GM23338 (cell line): ENCODE measurements at regions not wholly inside any gene's neighbourhood (a gene's known extent, or its start where the extent isn't known, plus 50 kb on each side); places are given as distances from the start of the nearest gene placed in this dataset.

Experiments used
- ATAC-seq: fragments of 200-7000 bp; cut with Tn5 transposase; 3 replicates; pipeline ENCODE4 v1.9.1; 2020
- DNase-seq: peaks from one replicate; pipeline ENCODE4 v3.0.0-alpha.2; 2015; ENCODE audit warnings: low spot score
- H2AFZ ChIP-seq: fragments of 200-600 bp; sonication (generic); 2 replicates; pipeline ENCODE4 v1.8.0; 2016; ENCODE audit warnings: antibody characterized with exemption, mild to moderate bottlenecking, moderate library complexity
- H3F3A ChIP-seq: fragments of 200-600 bp; sonication (generic); replicated peaks from 2 replicates; pipeline ENCODE4 v1.8.0; 2017; ENCODE audit warnings: antibody characterized with exemption, mixed run types, low read depth
- H3K27ac ChIP-seq: fragments of 200-600 bp; sonication (generic); 2 replicates; pipeline ENCODE4 v1.6.1; 2016; ENCODE audit warnings: low read depth
- H3K27me3 ChIP-seq: fragments of 200-600 bp; sonication (generic); 2 replicates; pipeline ENCODE4 v1.8.0; 2016; ENCODE audit warnings: mild to moderate bottlenecking, mixed run types, moderate library complexity; ENCODE audit not compliant: insufficient read depth
- H3K36me3 ChIP-seq: fragments of 200-600 bp; sonication (generic); 2 replicates; pipeline ENCODE4 v1.8.0; 2016; ENCODE audit warnings: mild to moderate bottlenecking; ENCODE audit not compliant: insufficient read depth
- H3K4me1 ChIP-seq: fragments of 200-600 bp; sonication (generic); 2 replicates; pipeline ENCODE4 v1.8.0; 2016; ENCODE audit warnings: mild to moderate bottlenecking, moderate library complexity; ENCODE audit not compliant: insufficient read depth
- H3K4me2 ChIP-seq: fragments of 200-600 bp; sonication (generic); 2 replicates; pipeline ENCODE4 v1.7.1; 2017; ENCODE audit warnings: mixed run types
- H3K4me3 ChIP-seq: fragments of 200-600 bp; sonication (generic); 2 replicates; pipeline ENCODE4 v1.6.1; 2016; ENCODE audit warnings: mixed run types
- H3K79me2 ChIP-seq: fragments of 200-600 bp; sonication (generic); replicated peaks from 2 replicates; pipeline ENCODE4 v1.8.0; 2017; ENCODE audit warnings: mild to moderate bottlenecking; ENCODE audit not compliant: insufficient read depth
- H3K9me2 ChIP-seq: fragments of 200-600 bp; sonication (generic); 2 replicates; pipeline ENCODE4 v1.8.0; 2017; ENCODE audit not compliant: insufficient read depth
- H4K20me1 ChIP-seq: fragments of 200-600 bp; sonication (generic); replicated peaks from 2 replicates; pipeline ENCODE4 v1.8.0; 2017; ENCODE audit warnings: mild to moderate bottlenecking; ENCODE audit not compliant: insufficient read depth
- H3K27ac Mint-ChIP-seq: 2 replicates; pipeline ENCODE4 v1.8.0; 2020; ENCODE audit warnings: inconsistent platforms, mild to moderate bottlenecking, moderate library complexity, mixed read lengths
- H3K27me3 Mint-ChIP-seq: 3 replicates; pipeline ENCODE4 v1.8.0; 2022; ENCODE audit warnings: low read depth, mild to moderate bottlenecking, moderate library complexity, mixed read lengths, inconsistent platforms; ENCODE audit not compliant: insufficient read depth, poor library complexity
- H3K36me3 Mint-ChIP-seq: 3 replicates; pipeline ENCODE4 v1.8.0; 2021; ENCODE audit warnings: low read depth, mild to moderate bottlenecking, inconsistent platforms, moderate library complexity, mixed read lengths
- H3K4me1 Mint-ChIP-seq: 3 replicates; pipeline ENCODE4 v1.8.0; 2020; ENCODE audit warnings: mild to moderate bottlenecking, inconsistent platforms, mixed read lengths
- H3K4me3 Mint-ChIP-seq: 3 replicates; pipeline ENCODE4 v1.8.0; 2021; ENCODE audit warnings: moderate library complexity, mild to moderate bottlenecking, inconsistent platforms, mixed read lengths
- H3K9me3 Mint-ChIP-seq: 3 replicates; pipeline ENCODE4 v1.8.0; 2020; ENCODE audit warnings: moderate library complexity, mild to moderate bottlenecking, inconsistent platforms, mixed read lengths
- CREB1 ChIP-seq: fragments of 250-450 bp; sonication (Bioruptor Pico); IDR thresholded peaks from 2 replicates; pipeline ENCODE4 v1.5.0; 2020; ENCODE audit warnings: low read depth, mild to moderate bottlenecking, moderate library complexity
- EZH2 ChIP-seq: fragments of 200-600 bp; sonication (generic); IDR thresholded peaks from one replicate; pipeline ENCODE4 v1.8.0; 2017; ENCODE audit warnings: antibody characterized with exemption, mild to moderate bottlenecking, low read depth; ENCODE audit not compliant: unreplicated experiment
- EZH2phosphoT487 ChIP-seq: fragments of 200-600 bp; sonication (generic); IDR thresholded peaks from one replicate; pipeline ENCODE4 v1.8.1; 2018; ENCODE audit warnings: antibody characterized with exemption; ENCODE audit not compliant: unreplicated experiment
- JUNB ChIP-seq: IDR thresholded peaks from one replicate; pipeline ENCODE4 v1.6.1; 2016; ENCODE audit warnings: antibody characterized with exemption; ENCODE audit not compliant: unreplicated experiment
- NANOG ChIP-seq: IDR thresholded peaks from 2 replicates; pipeline ENCODE4 v1.6.1; 2016; ENCODE audit warnings: antibody characterized with exemption, borderline replicate concordance
- POLR2AphosphoS5 ChIP-seq: IDR thresholded peaks from 2 replicates; pipeline ENCODE4 v1.6.1; 2016; ENCODE audit warnings: antibody characterized with exemption, low read depth
- STAT1 ChIP-seq: IDR thresholded peaks from one replicate; pipeline ENCODE4 v1.6.1; 2016; ENCODE audit warnings: antibody characterized with exemption; ENCODE audit not compliant: unreplicated experiment
- ZNF114 ChIP-seq: fragments of 250-450 bp; sonication (Bioruptor Pico); IDR thresholded peaks from 2 replicates; pipeline ENCODE4 v1.5.0; 2020; ENCODE audit warnings: mild to moderate bottlenecking, moderate library complexity
- ZNF331 ChIP-seq: fragments of 250-450 bp; sonication (Bioruptor Pico); IDR thresholded peaks from 2 replicates; pipeline ENCODE4 v1.5.0; 2020; ENCODE audit warnings: low read depth, mild to moderate bottlenecking, moderate library complexity
- TF ChIP-seq, protein P1 (sequence below): IDR thresholded peaks from 2 replicates; pipeline ENCODE4 v1.6.1; 2016; ENCODE audit warnings: antibody characterized with exemption
- TF ChIP-seq, protein P2 (sequence below), 2 experiments: fragments of 200-600 bp in 1 of 2; sonication (generic) in 1 of 2; conservative IDR thresholded peaks; 2 replicates each; pipeline versions ENCODE4 v1.5.1 to v1.6.1; 2016 to 2017; ENCODE audit warnings: antibody characterized with exemption in 2 of 2, low read depth in 2 of 2, mild to moderate bottlenecking in 2 of 2, moderate library complexity in 1 of 2
- TF ChIP-seq, protein P3 (sequence below): fragments of 250-450 bp; sonication (Bioruptor Pico); IDR thresholded peaks from 2 replicates; pipeline ENCODE4 v1.5.0; 2020; ENCODE audit warnings: mild to moderate bottlenecking, moderate library complexity
- TF ChIP-seq, protein P4 (sequence below): IDR thresholded peaks from one replicate; pipeline ENCODE4 v1.6.1; 2018; ENCODE audit warnings: antibody characterized with exemption; ENCODE audit not compliant: unreplicated experiment

DNA sequence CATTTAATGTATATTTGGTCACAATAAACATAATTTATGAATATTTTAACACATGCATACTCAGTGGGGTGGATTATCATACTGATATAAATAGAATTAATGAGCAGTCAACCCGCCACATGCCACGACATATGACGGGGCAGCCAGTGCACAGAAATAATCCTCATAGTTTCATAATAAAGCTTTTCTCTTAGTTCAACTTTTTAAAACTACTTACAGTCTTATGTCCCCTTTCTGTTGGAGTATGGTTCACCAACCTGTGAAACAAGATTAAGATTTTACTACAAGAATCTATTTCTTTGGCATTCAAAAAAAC lies 75.6 kb upstream of the ETAA1 start:
- no peaks in the 10 kb centered on the region for H3K9me3 Mint-ChIP-seq
- Histone ChIP-seq H3K9me2 (no peaks in the 10 kb centered on the region), H3K4me3 (no peak overlapping the region), H3K27ac (peak overlapping the region; percentile 0; the same call in 1 of the 2 replicates), H3K27me3 (no peaks in the 10 kb centered on the region), H2AFZ (no peak overlapping the region), H4K20me1 (no peaks in the 10 kb centered on the region), H3K4me1 (peaks cover 72% of the 10 kb centered on the region), H3K79me2 (no peaks in the 10 kb centered on the region), H3F3A (no peaks in the 10 kb centered on the region), H3K36me3 (no peaks in the 10 kb centered on the region), H3K4me2 (peak overlapping the region; percentile 58)
- H3K4me3 Mint-ChIP-seq = peak overlapping the region; percentile 26; the same call in 1 of the 3 replicates
- DNase-seq (no peak), ATAC-seq (no peak)
- H3K27ac Mint-ChIP-seq = peak overlapping the region; percentile 78
- H3K27me3 Mint-ChIP-seq = no peaks in the 10 kb centered on the region
- TF ChIP-seq EZH2 (no peak), CREB1 (no peak), ZNF114 (CRISPR knock-in tag) (no peak), ZNF331 (CRISPR knock-in tag) (no peak), EZH2phosphoT487 (no peak), JUNB (no peak), POLR2AphosphoS5 (no peak), STAT1 (no peak), NANOG (no peak)
- TF ChIP-seq, protein P1, sequence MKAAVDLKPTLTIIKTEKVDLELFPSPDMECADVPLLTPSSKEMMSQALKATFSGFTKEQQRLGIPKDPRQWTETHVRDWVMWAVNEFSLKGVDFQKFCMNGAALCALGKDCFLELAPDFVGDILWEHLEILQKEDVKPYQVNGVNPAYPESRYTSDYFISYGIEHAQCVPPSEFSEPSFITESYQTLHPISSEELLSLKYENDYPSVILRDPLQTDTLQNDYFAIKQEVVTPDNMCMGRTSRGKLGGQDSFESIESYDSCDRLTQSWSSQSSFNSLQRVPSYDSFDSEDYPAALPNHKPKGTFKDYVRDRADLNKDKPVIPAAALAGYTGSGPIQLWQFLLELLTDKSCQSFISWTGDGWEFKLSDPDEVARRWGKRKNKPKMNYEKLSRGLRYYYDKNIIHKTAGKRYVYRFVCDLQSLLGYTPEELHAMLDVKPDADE = no peak
- TF ChIP-seq, protein P2, sequence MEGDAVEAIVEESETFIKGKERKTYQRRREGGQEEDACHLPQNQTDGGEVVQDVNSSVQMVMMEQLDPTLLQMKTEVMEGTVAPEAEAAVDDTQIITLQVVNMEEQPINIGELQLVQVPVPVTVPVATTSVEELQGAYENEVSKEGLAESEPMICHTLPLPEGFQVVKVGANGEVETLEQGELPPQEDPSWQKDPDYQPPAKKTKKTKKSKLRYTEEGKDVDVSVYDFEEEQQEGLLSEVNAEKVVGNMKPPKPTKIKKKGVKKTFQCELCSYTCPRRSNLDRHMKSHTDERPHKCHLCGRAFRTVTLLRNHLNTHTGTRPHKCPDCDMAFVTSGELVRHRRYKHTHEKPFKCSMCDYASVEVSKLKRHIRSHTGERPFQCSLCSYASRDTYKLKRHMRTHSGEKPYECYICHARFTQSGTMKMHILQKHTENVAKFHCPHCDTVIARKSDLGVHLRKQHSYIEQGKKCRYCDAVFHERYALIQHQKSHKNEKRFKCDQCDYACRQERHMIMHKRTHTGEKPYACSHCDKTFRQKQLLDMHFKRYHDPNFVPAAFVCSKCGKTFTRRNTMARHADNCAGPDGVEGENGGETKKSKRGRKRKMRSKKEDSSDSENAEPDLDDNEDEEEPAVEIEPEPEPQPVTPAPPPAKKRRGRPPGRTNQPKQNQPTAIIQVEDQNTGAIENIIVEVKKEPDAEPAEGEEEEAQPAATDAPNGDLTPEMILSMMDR (conservative IDR thresholded peaks at IDR 0.05; ENCODE audit: low read depth in 2 of 2) = no peak
- TF ChIP-seq, protein P3, sequence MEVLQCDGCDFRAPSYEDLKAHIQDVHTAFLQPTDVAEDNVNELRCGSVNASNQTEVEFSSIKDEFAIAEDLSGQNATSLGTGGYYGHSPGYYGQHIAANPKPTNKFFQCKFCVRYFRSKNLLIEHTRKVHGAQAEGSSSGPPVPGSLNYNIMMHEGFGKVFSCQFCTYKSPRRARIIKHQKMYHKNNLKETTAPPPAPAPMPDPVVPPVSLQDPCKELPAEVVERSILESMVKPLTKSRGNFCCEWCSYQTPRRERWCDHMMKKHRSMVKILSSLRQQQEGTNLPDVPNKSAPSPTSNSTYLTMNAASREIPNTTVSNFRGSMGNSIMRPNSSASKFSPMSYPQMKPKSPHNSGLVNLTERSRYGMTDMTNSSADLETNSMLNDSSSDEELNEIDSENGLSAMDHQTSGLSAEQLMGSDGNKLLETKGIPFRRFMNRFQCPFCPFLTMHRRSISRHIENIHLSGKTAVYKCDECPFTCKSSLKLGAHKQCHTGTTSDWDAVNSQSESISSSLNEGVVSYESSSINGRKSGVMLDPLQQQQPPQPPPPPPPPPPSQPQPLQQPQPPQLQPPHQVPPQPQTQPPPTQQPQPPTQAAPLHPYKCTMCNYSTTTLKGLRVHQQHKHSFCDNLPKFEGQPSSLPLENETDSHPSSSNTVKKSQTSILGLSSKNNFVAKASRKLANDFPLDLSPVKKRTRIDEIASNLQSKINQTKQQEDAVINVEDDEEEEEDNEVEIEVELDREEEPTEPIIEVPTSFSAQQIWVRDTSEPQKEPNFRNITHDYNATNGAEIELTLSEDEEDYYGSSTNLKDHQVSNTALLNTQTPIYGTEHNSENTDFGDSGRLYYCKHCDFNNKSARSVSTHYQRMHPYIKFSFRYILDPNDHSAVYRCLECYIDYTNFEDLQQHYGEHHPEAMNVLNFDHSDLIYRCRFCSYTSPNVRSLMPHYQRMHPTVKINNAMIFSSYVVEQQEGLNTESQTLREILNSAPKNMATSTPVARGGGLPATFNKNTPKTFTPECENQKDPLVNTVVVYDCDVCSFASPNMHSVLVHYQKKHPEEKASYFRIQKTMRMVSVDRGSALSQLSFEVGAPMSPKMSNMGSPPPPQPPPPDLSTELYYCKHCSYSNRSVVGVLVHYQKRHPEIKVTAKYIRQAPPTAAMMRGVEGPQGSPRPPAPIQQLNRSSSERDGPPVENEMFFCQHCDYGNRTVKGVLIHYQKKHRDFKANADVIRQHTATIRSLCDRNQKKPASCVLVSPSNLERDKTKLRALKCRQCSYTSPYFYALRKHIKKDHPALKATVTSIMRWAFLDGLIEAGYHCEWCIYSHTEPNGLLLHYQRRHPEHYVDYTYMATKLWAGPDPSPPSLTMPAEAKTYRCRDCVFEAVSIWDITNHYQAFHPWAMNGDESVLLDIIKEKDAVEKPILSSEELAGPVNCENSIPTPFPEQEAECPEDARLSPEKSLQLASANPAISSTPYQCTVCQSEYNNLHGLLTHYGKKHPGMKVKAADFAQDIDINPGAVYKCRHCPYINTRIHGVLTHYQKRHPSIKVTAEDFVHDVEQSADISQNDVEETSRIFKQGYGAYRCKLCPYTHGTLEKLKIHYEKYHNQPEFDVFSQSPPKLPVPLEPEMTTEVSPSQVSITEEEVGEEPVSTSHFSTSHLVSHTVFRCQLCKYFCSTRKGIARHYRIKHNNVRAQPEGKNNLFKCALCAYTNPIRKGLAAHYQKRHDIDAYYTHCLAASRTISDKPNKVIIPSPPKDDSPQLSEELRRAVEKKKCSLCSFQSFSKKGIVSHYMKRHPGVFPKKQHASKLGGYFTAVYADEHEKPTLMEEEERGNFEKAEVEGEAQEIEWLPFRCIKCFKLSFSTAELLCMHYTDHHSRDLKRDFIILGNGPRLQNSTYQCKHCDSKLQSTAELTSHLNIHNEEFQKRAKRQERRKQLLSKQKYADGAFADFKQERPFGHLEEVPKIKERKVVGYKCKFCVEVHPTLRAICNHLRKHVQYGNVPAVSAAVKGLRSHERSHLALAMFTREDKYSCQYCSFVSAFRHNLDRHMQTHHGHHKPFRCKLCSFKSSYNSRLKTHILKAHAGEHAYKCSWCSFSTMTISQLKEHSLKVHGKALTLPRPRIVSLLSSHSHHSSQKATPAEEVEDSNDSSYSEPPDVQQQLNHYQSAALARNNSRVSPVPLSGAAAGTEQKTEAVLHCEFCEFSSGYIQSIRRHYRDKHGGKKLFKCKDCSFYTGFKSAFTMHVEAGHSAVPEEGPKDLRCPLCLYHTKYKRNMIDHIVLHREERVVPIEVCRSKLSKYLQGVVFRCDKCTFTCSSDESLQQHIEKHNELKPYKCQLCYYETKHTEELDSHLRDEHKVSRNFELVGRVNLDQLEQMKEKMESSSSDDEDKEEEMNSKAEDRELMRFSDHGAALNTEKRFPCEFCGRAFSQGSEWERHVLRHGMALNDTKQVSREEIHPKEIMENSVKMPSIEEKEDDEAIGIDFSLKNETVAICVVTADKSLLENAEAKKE (CRISPR knock-in tag) = no peak
- TF ChIP-seq, protein P4, sequence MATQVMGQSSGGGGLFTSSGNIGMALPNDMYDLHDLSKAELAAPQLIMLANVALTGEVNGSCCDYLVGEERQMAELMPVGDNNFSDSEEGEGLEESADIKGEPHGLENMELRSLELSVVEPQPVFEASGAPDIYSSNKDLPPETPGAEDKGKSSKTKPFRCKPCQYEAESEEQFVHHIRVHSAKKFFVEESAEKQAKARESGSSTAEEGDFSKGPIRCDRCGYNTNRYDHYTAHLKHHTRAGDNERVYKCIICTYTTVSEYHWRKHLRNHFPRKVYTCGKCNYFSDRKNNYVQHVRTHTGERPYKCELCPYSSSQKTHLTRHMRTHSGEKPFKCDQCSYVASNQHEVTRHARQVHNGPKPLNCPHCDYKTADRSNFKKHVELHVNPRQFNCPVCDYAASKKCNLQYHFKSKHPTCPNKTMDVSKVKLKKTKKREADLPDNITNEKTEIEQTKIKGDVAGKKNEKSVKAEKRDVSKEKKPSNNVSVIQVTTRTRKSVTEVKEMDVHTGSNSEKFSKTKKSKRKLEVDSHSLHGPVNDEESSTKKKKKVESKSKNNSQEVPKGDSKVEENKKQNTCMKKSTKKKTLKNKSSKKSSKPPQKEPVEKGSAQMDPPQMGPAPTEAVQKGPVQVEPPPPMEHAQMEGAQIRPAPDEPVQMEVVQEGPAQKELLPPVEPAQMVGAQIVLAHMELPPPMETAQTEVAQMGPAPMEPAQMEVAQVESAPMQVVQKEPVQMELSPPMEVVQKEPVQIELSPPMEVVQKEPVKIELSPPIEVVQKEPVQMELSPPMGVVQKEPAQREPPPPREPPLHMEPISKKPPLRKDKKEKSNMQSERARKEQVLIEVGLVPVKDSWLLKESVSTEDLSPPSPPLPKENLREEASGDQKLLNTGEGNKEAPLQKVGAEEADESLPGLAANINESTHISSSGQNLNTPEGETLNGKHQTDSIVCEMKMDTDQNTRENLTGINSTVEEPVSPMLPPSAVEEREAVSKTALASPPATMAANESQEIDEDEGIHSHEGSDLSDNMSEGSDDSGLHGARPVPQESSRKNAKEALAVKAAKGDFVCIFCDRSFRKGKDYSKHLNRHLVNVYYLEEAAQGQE = no peak
- peaks cover 73% of the 10 kb centered on the region for H3K4me1 Mint-ChIP-seq
- no peaks in the 10 kb centered on the region for H3K36me3 Mint-ChIP-seq
